ENCODE measurements at regions not wholly inside any gene's neighbourhood (a gene's known extent, or its start where the extent isn't known, plus 50 kb on each side); places are given as distances from the start of the nearest gene placed in this dataset.

DNA sequence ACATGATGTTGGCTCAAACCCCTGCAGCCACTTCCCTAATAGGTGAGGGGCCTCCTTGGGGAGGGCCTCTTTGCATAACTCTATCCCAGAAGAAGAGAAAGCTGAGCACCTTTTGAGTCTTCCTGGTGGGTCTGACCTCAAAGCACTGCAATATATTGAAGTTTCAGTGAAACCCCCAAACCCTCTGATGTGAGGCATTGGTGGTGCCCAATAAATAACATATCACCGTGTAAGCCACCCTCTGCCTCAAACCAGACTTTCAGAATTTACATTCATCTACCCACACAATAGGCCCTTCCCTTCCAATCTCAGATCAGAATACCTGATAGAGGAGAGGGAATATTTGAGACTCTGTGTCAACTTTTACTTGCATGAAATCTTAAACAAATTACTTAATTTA is 142.8 kb upstream of the STK17B start:
- TF ChIP-seq FOXM1 (IDR thresholded peaks at IDR 0.05; ENCODE audit: borderline replicate concordance, low read depth), result no peak
- TF ChIP-seq NFIC (IDR thresholded peaks at IDR 0.05), result no peak
- TF ChIP-seq TEAD4 (IDR thresholded peaks at IDR 0.05), result no peak
- TF ChIP-seq EGR1 (IDR thresholded peaks at IDR 0.05), result no peak
- TF ChIP-seq, protein P1, sequence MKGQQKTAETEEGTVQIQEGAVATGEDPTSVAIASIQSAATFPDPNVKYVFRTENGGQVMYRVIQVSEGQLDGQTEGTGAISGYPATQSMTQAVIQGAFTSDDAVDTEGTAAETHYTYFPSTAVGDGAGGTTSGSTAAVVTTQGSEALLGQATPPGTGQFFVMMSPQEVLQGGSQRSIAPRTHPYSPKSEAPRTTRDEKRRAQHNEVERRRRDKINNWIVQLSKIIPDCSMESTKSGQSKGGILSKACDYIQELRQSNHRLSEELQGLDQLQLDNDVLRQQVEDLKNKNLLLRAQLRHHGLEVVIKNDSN (IDR thresholded peaks at IDR 0.05), result no peak
- TF ChIP-seq TAF1 (IDR thresholded peaks at IDR 0.05; ENCODE audit: low read depth), result no peak
- no peak for TF ChIP-seq CEBPB (IDR thresholded peaks at IDR 0.05)
- TF ChIP-seq ZBTB7A (IDR thresholded peaks at IDR 0.05; ENCODE audit: low read depth), result no peak
- TF ChIP-seq TCF12 (IDR thresholded peaks at IDR 0.05; ENCODE audit: low read depth), result no peak
- TF ChIP-seq MAX (IDR thresholded peaks at IDR 0.05), result no peak
- TF ChIP-seq YY1 (IDR thresholded peaks at IDR 0.05; ENCODE audit: low read depth), result no peak
- TF ChIP-seq RAD21 (IDR thresholded peaks at IDR 0.05; ENCODE audit: low read depth), result no peak
- no peak for TF ChIP-seq EP300 (IDR thresholded peaks at IDR 0.05; ENCODE audit: borderline replicate concordance)

DNA sequence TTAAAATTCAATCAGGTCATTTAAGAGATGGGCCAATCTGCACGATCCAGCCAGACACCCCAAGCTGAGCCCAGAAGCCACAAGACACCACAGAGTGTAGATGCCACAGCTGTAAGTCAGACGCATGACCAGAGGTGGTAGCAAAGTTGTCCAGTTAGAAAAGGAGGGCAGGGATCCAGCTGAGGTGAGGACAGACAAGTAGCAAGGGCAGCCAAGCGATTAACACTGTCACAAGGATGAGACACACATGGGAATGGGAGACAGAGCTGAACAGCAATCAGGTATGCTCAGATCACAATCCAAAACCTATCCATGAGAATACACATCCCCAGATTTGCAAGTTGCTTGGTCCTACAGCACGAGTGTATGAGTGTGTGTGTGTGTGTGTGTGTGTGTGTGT is 143.4 kb upstream of the STK17B start:
- TF ChIP-seq RAD21 (IDR thresholded peaks at IDR 0.05; ENCODE audit: low read depth) (no peak), TCF12 (IDR thresholded peaks at IDR 0.05; ENCODE audit: low read depth) (no peak), EGR1 (IDR thresholded peaks at IDR 0.05) (no peak), MAX (IDR thresholded peaks at IDR 0.05) (no peak), CREB1 (IDR thresholded peaks at IDR 0.05; ENCODE audit: low read depth) (no peak), YY1 (IDR thresholded peaks at IDR 0.05; ENCODE audit: low read depth) (no peak), ZBTB7A (IDR thresholded peaks at IDR 0.05; ENCODE audit: low read depth) (no peak), FOXM1 (IDR thresholded peaks at IDR 0.05; ENCODE audit: borderline replicate concordance, low read depth) (no peak), EP300 (IDR thresholded peaks at IDR 0.05; ENCODE audit: borderline replicate concordance) (no peak)
- TF ChIP-seq, protein P1 (IDR thresholded peaks at IDR 0.05), result no peak

- TF ChIP-seq FOXM1 (IDR thresholded peaks at IDR 0.05; ENCODE audit: borderline replicate concordance, low read depth), result no peak
- TF ChIP-seq YY1 (IDR thresholded peaks at IDR 0.05; ENCODE audit: low read depth), result no peak
- TF ChIP-seq TCF12 (IDR thresholded peaks at IDR 0.05; ENCODE audit: low read depth), result no peak
- no peak for TF ChIP-seq EP300 (IDR thresholded peaks at IDR 0.05; ENCODE audit: borderline replicate concordance)
- TF ChIP-seq, protein P1 (IDR thresholded peaks at IDR 0.05), result no peak
- TF ChIP-seq NFIC (IDR thresholded peaks at IDR 0.05), result no peak
- no peak for TF ChIP-seq TEAD4 (IDR thresholded peaks at IDR 0.05)
- TF ChIP-seq RAD21 (IDR thresholded peaks at IDR 0.05; ENCODE audit: low read depth), result no peak
- TF ChIP-seq MAX (IDR thresholded peaks at IDR 0.05), result no peak
- no peak for TF ChIP-seq EGR1 (IDR thresholded peaks at IDR 0.05)
- no peak for TF ChIP-seq ZBTB7A (IDR thresholded peaks at IDR 0.05; ENCODE audit: low read depth)
- no peak for TF ChIP-seq CEBPB (IDR thresholded peaks at IDR 0.05)
- TF ChIP-seq, protein P2, sequence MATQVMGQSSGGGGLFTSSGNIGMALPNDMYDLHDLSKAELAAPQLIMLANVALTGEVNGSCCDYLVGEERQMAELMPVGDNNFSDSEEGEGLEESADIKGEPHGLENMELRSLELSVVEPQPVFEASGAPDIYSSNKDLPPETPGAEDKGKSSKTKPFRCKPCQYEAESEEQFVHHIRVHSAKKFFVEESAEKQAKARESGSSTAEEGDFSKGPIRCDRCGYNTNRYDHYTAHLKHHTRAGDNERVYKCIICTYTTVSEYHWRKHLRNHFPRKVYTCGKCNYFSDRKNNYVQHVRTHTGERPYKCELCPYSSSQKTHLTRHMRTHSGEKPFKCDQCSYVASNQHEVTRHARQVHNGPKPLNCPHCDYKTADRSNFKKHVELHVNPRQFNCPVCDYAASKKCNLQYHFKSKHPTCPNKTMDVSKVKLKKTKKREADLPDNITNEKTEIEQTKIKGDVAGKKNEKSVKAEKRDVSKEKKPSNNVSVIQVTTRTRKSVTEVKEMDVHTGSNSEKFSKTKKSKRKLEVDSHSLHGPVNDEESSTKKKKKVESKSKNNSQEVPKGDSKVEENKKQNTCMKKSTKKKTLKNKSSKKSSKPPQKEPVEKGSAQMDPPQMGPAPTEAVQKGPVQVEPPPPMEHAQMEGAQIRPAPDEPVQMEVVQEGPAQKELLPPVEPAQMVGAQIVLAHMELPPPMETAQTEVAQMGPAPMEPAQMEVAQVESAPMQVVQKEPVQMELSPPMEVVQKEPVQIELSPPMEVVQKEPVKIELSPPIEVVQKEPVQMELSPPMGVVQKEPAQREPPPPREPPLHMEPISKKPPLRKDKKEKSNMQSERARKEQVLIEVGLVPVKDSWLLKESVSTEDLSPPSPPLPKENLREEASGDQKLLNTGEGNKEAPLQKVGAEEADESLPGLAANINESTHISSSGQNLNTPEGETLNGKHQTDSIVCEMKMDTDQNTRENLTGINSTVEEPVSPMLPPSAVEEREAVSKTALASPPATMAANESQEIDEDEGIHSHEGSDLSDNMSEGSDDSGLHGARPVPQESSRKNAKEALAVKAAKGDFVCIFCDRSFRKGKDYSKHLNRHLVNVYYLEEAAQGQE (IDR thresholded peaks at IDR 0.05; ENCODE audit: low read depth), result no peak
- TF ChIP-seq CREB1 (IDR thresholded peaks at IDR 0.05; ENCODE audit: low read depth), result no peak
These were observed 144.1 kb upstream of the STK17B start for GRCh38 chr2:196315388-196316049.

- TF ChIP-seq YY1 (IDR thresholded peaks at IDR 0.05; ENCODE audit: low read depth), result no peak
- no peak for TF ChIP-seq EP300 (IDR thresholded peaks at IDR 0.05; ENCODE audit: borderline replicate concordance)
- no peak for TF ChIP-seq TCF12 (IDR thresholded peaks at IDR 0.05; ENCODE audit: low read depth)
- TF ChIP-seq CEBPB (IDR thresholded peaks at IDR 0.05), result no peak
- TF ChIP-seq TEAD4 (IDR thresholded peaks at IDR 0.05), result no peak
- TF ChIP-seq TAF1 (IDR thresholded peaks at IDR 0.05; ENCODE audit: low read depth), result no peak
- TF ChIP-seq NFIC (IDR thresholded peaks at IDR 0.05), result no peak
- TF ChIP-seq MAX (IDR thresholded peaks at IDR 0.05), result no peak
- TF ChIP-seq CREB1 (IDR thresholded peaks at IDR 0.05; ENCODE audit: low read depth), result no peak
- TF ChIP-seq, protein P1 (IDR thresholded peaks at IDR 0.05), result no peak
- TF ChIP-seq ZBTB7A (IDR thresholded peaks at IDR 0.05; ENCODE audit: low read depth), result no peak
- no peak for TF ChIP-seq RAD21 (IDR thresholded peaks at IDR 0.05; ENCODE audit: low read depth)
- no peak for TF ChIP-seq EGR1 (IDR thresholded peaks at IDR 0.05)
These were observed 144.7 kb upstream of the STK17B start for GRCh38 chr2:196316050-196316430.

DNA sequence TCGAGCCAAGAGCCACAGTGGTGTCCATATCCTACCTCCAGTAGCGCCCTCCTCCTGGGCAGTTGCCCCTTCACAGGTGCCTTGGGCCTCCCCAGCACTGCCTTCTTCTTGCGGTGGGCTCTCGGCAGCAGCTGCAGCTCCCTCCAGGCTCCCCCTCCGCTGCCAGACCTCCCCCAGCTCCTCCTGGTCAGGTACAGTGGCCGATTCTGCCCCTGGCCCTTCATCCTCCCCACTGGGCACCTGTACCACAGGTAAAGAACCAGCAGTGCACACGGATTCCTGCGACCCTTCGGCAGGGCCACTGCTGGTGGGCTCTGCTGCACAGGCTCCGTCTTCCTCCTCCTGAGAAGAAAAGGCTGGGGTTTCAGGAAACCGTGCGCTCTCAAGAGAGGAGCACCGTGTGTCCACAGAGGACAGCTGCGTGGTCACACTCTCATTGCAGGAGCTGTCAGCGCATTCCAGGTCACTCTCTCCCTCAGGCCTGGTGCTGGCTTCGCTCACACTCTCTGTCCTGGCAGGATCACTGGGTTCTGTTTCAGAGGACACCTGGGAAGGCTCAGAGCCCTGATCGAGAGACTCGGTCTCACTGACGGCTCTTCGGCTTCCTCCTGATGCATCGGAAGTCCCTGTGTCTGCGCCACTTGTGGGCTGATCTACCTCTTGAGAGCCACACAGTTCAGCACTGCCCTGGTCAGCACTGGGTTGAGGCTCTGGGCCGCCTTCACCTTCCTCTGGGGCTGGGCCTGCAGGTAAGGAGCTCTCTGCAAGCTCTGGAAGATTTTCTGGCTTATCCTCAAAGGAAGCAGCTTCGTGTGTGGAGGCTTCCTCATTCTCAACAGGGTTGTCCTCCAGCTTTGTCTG is 147.4 kb upstream of the STK17B start:
- no peak for TF ChIP-seq MAX (IDR thresholded peaks at IDR 0.05)
- TF ChIP-seq CEBPB (IDR thresholded peaks at IDR 0.05), result no peak
- TF ChIP-seq ZBTB7A (IDR thresholded peaks at IDR 0.05; ENCODE audit: low read depth), result no peak
- TF ChIP-seq NFIC (IDR thresholded peaks at IDR 0.05), result no peak
- no peak for TF ChIP-seq FOXM1 (IDR thresholded peaks at IDR 0.05; ENCODE audit: borderline replicate concordance, low read depth)
- TF ChIP-seq TAF1 (IDR thresholded peaks at IDR 0.05; ENCODE audit: low read depth), result no peak
- TF ChIP-seq TCF12 (IDR thresholded peaks at IDR 0.05; ENCODE audit: low read depth), result no peak
- no peak for TF ChIP-seq EP300 (IDR thresholded peaks at IDR 0.05; ENCODE audit: borderline replicate concordance)
- TF ChIP-seq EGR1 (IDR thresholded peaks at IDR 0.05), result no peak
- TF ChIP-seq TEAD4 (IDR thresholded peaks at IDR 0.05), result no peak
- no peak for TF ChIP-seq CREB1 (IDR thresholded peaks at IDR 0.05; ENCODE audit: low read depth)
- no peak for TF ChIP-seq YY1 (IDR thresholded peaks at IDR 0.05; ENCODE audit: low read depth)
- no peak for TF ChIP-seq RAD21 (IDR thresholded peaks at IDR 0.05; ENCODE audit: low read depth)
- TF ChIP-seq, protein P1 (IDR thresholded peaks at IDR 0.05), result no peak
- TF ChIP-seq, protein P2 (IDR thresholded peaks at IDR 0.05; ENCODE audit: low read depth), result no peak
